ENCODE measurements at regions not wholly inside any gene's neighbourhood (a gene's known extent, or its start where the extent isn't known, plus 50 kb on each side); places are given as distances from the start of the nearest gene placed in this dataset.

DNA sequence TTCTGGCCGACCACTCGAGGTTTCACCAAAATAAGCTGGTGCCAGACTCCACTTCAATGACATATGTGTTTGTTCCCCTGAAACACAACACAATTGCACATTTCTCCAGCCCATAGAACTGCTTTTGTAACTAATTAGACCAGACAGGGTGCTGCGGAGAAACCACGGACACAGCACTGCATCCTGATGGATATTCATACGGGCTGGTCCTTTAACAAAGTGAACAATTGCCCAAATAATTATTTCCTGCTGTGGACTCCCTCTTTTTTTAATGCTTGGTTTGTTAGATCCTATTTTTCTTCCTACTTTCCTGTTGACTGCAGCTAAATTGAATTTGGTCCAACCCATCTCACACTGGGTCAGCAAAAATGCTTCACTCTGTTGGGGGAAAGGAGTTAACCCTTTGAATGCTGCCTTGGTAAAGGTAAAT is 198.6 kb upstream of the BMPER start:
- no peak overlapping the region for H3K27ac ChIP-seq (ENCODE audit: extremely low read length, insufficient read depth, low read length)
- no peak for DNase-seq (ENCODE audit: low spot score)
- ChIA-PET POLR2A (no interaction called here), CTCF (ENCODE audit: low intra/inter-chr PET ratio, low total read pairs) (no interaction called here)
- ATAC-seq, result no peak
- H3K4me3 ChIP-seq (replicated peaks in 1 of 3; ENCODE audit: insufficient read depth in 1 of 3, low read depth in 2 of 3, low read length in 3 of 3), result no peak overlapping the region
- no TSS peak for BruUV-seq (replicated peaks)
- no peaks in the 10 kb centered on the region for H4K20me1 ChIP-seq (ENCODE audit: insufficient read depth, low read length)
- H3K4me1 ChIP-seq (ENCODE audit: insufficient read depth, low read length), result peaks cover 47% of the 10 kb centered on the region
- FAIRE-seq, result no peak
- no peaks in the 10 kb centered on the region for H3K9me3 ChIP-seq (ENCODE audit: low read length)
- TF ChIP-seq RFX3 (CRISPR knock-in tag; IDR thresholded peaks at IDR 0.05) (no peak), CREB1 (IDR thresholded peaks at IDR 0.05) (no peak), CREB1 (CRISPR knock-in tag; IDR thresholded peaks at IDR 0.05) (no peak), ZNF652 (CRISPR knock-in tag; IDR thresholded peaks at IDR 0.05; ENCODE audit: borderline replicate concordance, low read depth) (peak; percentile 73), NONO (IDR thresholded peaks at IDR 0.05) (no peak), NONO (CRISPR knock-in tag; conservative IDR thresholded peaks at IDR 0.05) (no peak)
- in situ Hi-C loops (cut with HindIII; ENCODE audit: extremely low pct_ligation_motif_present, low pct_unique_long_range_greater_than_20kb) (loop anchor here (25.0 kb wide), 1 partner anchor 519 kb away; no protein-coding TSS in a partner anchor), intact Hi-C loops (cut with micrococcal nuclease; ENCODE audit: unreplicated experiment) (no loop called here)
- H3K27me3 ChIP-seq (ENCODE audit: control insufficient read depth in 1 of 2, insufficient read depth in 2 of 2, low read length in 2 of 2), result no peaks in the 10 kb centered on the region
- H3K9ac ChIP-seq (ENCODE audit: insufficient read depth, low read depth, low read length), result no peak overlapping the region
- H2AFZ ChIP-seq (ENCODE audit: low read length), result no peak overlapping the region
- no peaks in the 10 kb centered on the region for H3K79me2 ChIP-seq (ENCODE audit: insufficient read depth, low read length)
- 76% methylated on average over 5 of the region's 5 CpGs for WGBS (ENCODE audit: low lambda C conversion rate)
- H3K4me2 ChIP-seq (ENCODE audit: low read depth, low read length), result no peak overlapping the region
- no peaks in the 10 kb centered on the region for H3K36me3 ChIP-seq (replicated peaks in 1 of 2; ENCODE audit: control insufficient read depth in 1 of 2, insufficient read depth in 2 of 2, low read length in 2 of 2)

GRCh38 chr7:33707427-33707826 is 197.9 kb upstream of the BMPER start:
- ChIA-PET CTCF (ENCODE audit: low intra/inter-chr PET ratio, low total read pairs) (no interaction called here), POLR2A (no interaction called here)
- Histone ChIP-seq H3K79me2 (ENCODE audit: insufficient read depth, low read length) (no peaks in the 10 kb centered on the region), H2AFZ (ENCODE audit: low read length) (no peak overlapping the region), H3K27ac (ENCODE audit: extremely low read length, insufficient read depth, low read length) (no peak overlapping the region), H3K9me3 (ENCODE audit: low read length) (no peaks in the 10 kb centered on the region), H3K4me2 (ENCODE audit: low read depth, low read length) (no peak overlapping the region), H3K36me3 (replicated peaks in 1 of 2; ENCODE audit: control insufficient read depth in 1 of 2, insufficient read depth in 2 of 2, low read length in 2 of 2) (no peaks in the 10 kb centered on the region), H4K20me1 (ENCODE audit: insufficient read depth, low read length) (no peaks in the 10 kb centered on the region), H3K27me3 (ENCODE audit: control insufficient read depth in 1 of 2, insufficient read depth in 2 of 2, low read length in 2 of 2) (no peaks in the 10 kb centered on the region), H3K4me3 (replicated peaks in 1 of 3; ENCODE audit: insufficient read depth in 1 of 3, low read depth in 2 of 3, low read length in 3 of 3) (no peak overlapping the region), H3K9ac (ENCODE audit: insufficient read depth, low read depth, low read length) (no peak overlapping the region), H3K4me1 (ENCODE audit: insufficient read depth, low read length) (peaks cover 45% of the 10 kb centered on the region)
- DNase-seq (ENCODE audit: low spot score), result no peak
- intact Hi-C loops (cut with micrococcal nuclease; ENCODE audit: unreplicated experiment), result no loop called here
- ATAC-seq, result no peak
- WGBS (ENCODE audit: low lambda C conversion rate), result 69% methylated on average over 2 of the region's 2 CpGs
- no peak for FAIRE-seq
- in situ Hi-C loops (cut with HindIII; ENCODE audit: extremely low pct_ligation_motif_present, low pct_unique_long_range_greater_than_20kb), result loop anchor here (25.0 kb wide), 1 partner anchor 520 kb away; no protein-coding TSS in a partner anchor
- no TSS peak for BruUV-seq (replicated peaks)
- TF ChIP-seq, protein P1, sequence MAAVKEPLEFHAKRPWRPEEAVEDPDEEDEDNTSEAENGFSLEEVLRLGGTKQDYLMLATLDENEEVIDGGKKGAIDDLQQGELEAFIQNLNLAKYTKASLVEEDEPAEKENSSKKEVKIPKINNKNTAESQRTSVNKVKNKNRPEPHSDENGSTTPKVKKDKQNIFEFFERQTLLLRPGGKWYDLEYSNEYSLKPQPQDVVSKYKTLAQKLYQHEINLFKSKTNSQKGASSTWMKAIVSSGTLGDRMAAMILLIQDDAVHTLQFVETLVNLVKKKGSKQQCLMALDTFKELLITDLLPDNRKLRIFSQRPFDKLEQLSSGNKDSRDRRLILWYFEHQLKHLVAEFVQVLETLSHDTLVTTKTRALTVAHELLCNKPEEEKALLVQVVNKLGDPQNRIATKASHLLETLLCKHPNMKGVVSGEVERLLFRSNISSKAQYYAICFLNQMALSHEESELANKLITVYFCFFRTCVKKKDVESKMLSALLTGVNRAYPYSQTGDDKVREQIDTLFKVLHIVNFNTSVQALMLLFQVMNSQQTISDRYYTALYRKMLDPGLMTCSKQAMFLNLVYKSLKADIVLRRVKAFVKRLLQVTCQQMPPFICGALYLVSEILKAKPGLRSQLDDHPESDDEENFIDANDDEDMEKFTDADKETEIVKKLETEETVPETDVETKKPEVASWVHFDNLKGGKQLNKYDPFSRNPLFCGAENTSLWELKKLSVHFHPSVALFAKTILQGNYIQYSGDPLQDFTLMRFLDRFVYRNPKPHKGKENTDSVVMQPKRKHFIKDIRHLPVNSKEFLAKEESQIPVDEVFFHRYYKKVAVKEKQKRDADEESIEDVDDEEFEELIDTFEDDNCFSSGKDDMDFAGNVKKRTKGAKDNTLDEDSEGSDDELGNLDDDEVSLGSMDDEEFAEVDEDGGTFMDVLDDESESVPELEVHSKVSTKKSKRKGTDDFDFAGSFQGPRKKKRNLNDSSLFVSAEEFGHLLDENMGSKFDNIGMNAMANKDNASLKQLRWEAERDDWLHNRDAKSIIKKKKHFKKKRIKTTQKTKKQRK (IDR thresholded peaks at IDR 0.05; ENCODE audit: low read length), result no peak
- no peak for TF ChIP-seq ZNF10 (CRISPR knock-in tag; IDR thresholded peaks at IDR 0.05; ENCODE audit: borderline replicate concordance, low read depth)
- no peak for TF ChIP-seq MTA3 (CRISPR knock-in tag; IDR thresholded peaks at IDR 0.05)
- TF ChIP-seq, protein P2, sequence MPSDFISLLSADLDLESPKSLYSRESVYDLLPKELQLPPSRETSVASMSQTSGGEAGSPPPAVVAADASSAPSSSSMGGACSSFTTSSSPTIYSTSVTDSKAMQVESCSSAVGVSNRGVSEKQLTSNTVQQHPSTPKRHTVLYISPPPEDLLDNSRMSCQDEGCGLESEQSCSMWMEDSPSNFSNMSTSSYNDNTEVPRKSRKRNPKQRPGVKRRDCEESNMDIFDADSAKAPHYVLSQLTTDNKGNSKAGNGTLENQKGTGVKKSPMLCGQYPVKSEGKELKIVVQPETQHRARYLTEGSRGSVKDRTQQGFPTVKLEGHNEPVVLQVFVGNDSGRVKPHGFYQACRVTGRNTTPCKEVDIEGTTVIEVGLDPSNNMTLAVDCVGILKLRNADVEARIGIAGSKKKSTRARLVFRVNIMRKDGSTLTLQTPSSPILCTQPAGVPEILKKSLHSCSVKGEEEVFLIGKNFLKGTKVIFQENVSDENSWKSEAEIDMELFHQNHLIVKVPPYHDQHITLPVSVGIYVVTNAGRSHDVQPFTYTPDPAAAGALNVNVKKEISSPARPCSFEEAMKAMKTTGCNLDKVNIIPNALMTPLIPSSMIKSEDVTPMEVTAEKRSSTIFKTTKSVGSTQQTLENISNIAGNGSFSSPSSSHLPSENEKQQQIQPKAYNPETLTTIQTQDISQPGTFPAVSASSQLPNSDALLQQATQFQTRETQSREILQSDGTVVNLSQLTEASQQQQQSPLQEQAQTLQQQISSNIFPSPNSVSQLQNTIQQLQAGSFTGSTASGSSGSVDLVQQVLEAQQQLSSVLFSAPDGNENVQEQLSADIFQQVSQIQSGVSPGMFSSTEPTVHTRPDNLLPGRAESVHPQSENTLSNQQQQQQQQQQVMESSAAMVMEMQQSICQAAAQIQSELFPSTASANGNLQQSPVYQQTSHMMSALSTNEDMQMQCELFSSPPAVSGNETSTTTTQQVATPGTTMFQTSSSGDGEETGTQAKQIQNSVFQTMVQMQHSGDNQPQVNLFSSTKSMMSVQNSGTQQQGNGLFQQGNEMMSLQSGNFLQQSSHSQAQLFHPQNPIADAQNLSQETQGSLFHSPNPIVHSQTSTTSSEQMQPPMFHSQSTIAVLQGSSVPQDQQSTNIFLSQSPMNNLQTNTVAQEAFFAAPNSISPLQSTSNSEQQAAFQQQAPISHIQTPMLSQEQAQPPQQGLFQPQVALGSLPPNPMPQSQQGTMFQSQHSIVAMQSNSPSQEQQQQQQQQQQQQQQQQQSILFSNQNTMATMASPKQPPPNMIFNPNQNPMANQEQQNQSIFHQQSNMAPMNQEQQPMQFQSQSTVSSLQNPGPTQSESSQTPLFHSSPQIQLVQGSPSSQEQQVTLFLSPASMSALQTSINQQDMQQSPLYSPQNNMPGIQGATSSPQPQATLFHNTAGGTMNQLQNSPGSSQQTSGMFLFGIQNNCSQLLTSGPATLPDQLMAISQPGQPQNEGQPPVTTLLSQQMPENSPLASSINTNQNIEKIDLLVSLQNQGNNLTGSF (CRISPR knock-in tag; IDR thresholded peaks at IDR 0.05), result no peak

All from HepG2 (cell line).